ENCODE measurements at regions not wholly inside any gene's neighbourhood (a gene's known extent, or its start where the extent isn't known, plus 50 kb on each side); places are given as distances from the start of the nearest gene placed in this dataset.
A peak's percentile ranks its signal among the peaks of the same experiment; 100 is the strongest.

GRCh38 chr20:11748436-11748835 is 169.3 kb upstream of the BTBD3 start:
- no peak overlapping the region for H3K27ac ChIP-seq (ENCODE audit: poor library complexity, severe bottlenecking)
- no peak for ATAC-seq (ENCODE audit: low read depth)
- TF ChIP-seq CTCF (IDR thresholded peaks at IDR 0.05; ENCODE audit: poor library complexity, severe bottlenecking) = no peak
- H3K9me3 ChIP-seq (ENCODE audit: severe bottlenecking) = no peaks in the 10 kb centered on the region
- no peak overlapping the region for H3K4me3 ChIP-seq (ENCODE audit: severe bottlenecking)
- no peaks in the 10 kb centered on the region for H3K36me3 ChIP-seq (ENCODE audit: low read depth)
- no peak for DNase-seq (ENCODE audit: low spot score)
- H3K27me3 ChIP-seq (ENCODE audit: insufficient read depth, poor library complexity, severe bottlenecking) = no peaks in the 10 kb centered on the region
- no peaks in the 10 kb centered on the region for H3K4me1 ChIP-seq (ENCODE audit: insufficient read depth, poor library complexity, severe bottlenecking)

- Histone ChIP-seq H3K36me3 (ENCODE audit: low read depth) (no peaks in the 10 kb centered on the region), H3K27me3 (ENCODE audit: insufficient read depth, poor library complexity, severe bottlenecking) (no peaks in the 10 kb centered on the region), H3K27ac (ENCODE audit: poor library complexity, severe bottlenecking) (no peak overlapping the region), H3K4me3 (ENCODE audit: severe bottlenecking) (no peak overlapping the region), H3K9me3 (ENCODE audit: severe bottlenecking) (no peaks in the 10 kb centered on the region), H3K4me1 (ENCODE audit: insufficient read depth, poor library complexity, severe bottlenecking) (no peaks in the 10 kb centered on the region)
- no peak for TF ChIP-seq CTCF (IDR thresholded peaks at IDR 0.05; ENCODE audit: poor library complexity, severe bottlenecking)
- ATAC-seq (ENCODE audit: low read depth) = no peak
- no peak for DNase-seq (ENCODE audit: low spot score)
Observed at GRCh38 chr20:11752336-11752735, 165.4 kb upstream of the BTBD3 start.

- no peak for DNase-seq (ENCODE audit: low spot score)
- Histone ChIP-seq H3K27ac (ENCODE audit: poor library complexity, severe bottlenecking) (no peak overlapping the region), H3K9me3 (ENCODE audit: severe bottlenecking) (no peaks in the 10 kb centered on the region), H3K4me1 (ENCODE audit: insufficient read depth, poor library complexity, severe bottlenecking) (no peaks in the 10 kb centered on the region), H3K27me3 (ENCODE audit: insufficient read depth, poor library complexity, severe bottlenecking) (no peaks in the 10 kb centered on the region), H3K36me3 (ENCODE audit: low read depth) (no peaks in the 10 kb centered on the region), H3K4me3 (ENCODE audit: severe bottlenecking) (no peak overlapping the region)
- no peak for ATAC-seq (ENCODE audit: low read depth)
- no peak for TF ChIP-seq CTCF (IDR thresholded peaks at IDR 0.05; ENCODE audit: poor library complexity, severe bottlenecking)
Observed at GRCh38 chr20:11753155-11753554, 164.5 kb upstream of the BTBD3 start.

- ATAC-seq (ENCODE audit: low read depth) = 0 out of 3 replicates have a peak, but pooled peaks have one; percentile 23
- no peak for DNase-seq (ENCODE audit: low spot score)
- no peak overlapping the region for H3K4me3 ChIP-seq (ENCODE audit: severe bottlenecking)
Observed at GRCh38 chr20:11754451-11754850, 163.2 kb upstream of the BTBD3 start.

More at GRCh38 chr20:11754451-11754850, 163.2 kb upstream of the BTBD3 start:
- no peaks in the 10 kb centered on the region for H3K4me1 ChIP-seq (ENCODE audit: insufficient read depth, poor library complexity, severe bottlenecking)
- no peaks in the 10 kb centered on the region for H3K9me3 ChIP-seq (ENCODE audit: severe bottlenecking)
- no peak for TF ChIP-seq CTCF (IDR thresholded peaks at IDR 0.05; ENCODE audit: poor library complexity, severe bottlenecking)
- no peaks in the 10 kb centered on the region for H3K27me3 ChIP-seq (ENCODE audit: insufficient read depth, poor library complexity, severe bottlenecking)
- H3K36me3 ChIP-seq (ENCODE audit: low read depth) = no peaks in the 10 kb centered on the region
- H3K27ac ChIP-seq (ENCODE audit: poor library complexity, severe bottlenecking) = no peak overlapping the region

All from RWPE2 (cell line).